ENCODE measurements at regions not wholly inside any gene's neighbourhood (a gene's known extent, or its start where the extent isn't known, plus 50 kb on each side); places are given as distances from the start of the nearest gene placed in this dataset.

DNA sequence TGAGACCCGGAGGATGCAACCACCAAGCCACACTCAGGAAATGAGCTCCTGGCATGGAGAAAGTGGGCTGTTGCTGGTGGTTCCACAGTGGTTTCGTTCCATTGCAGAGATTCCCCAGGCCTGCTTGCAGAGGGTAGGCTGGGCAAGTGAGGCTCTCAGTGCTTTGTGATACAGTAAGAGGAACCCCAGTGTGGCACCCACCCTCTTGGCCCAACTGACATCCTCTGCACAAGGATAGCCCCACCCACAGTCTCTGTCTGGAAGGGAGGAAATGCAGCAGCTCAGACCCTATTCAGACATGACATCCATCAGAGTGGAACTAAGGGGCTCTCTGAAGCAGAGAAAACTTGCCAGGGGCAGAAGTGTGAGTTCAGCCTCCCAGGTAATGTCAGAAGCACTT, 69.6 kb upstream of the FSTL4 start:
- TF ChIP-seq, protein P1, sequence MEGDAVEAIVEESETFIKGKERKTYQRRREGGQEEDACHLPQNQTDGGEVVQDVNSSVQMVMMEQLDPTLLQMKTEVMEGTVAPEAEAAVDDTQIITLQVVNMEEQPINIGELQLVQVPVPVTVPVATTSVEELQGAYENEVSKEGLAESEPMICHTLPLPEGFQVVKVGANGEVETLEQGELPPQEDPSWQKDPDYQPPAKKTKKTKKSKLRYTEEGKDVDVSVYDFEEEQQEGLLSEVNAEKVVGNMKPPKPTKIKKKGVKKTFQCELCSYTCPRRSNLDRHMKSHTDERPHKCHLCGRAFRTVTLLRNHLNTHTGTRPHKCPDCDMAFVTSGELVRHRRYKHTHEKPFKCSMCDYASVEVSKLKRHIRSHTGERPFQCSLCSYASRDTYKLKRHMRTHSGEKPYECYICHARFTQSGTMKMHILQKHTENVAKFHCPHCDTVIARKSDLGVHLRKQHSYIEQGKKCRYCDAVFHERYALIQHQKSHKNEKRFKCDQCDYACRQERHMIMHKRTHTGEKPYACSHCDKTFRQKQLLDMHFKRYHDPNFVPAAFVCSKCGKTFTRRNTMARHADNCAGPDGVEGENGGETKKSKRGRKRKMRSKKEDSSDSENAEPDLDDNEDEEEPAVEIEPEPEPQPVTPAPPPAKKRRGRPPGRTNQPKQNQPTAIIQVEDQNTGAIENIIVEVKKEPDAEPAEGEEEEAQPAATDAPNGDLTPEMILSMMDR (conservative IDR thresholded peaks at IDR 0.05) = no peak
- TF ChIP-seq ZFX (IDR thresholded peaks at IDR 0.05) = no peak
